MCF 10A (cell line): ENCODE measurements at regions not wholly inside any gene's neighbourhood (a gene's known extent, or its start where the extent isn't known, plus 50 kb on each side); places are given as distances from the start of the nearest gene placed in this dataset.
"Not testable (repeated sequence)": the region's sequence is repeated elsewhere in the genome, so short reads cannot be mapped to it uniquely, and the experiment has no call there.

Experiments
- BruUV-seq: library from RNA; stranded (reverse); fragments of 400-500 nt; replicated peaks from 2 replicates; lab custom pipeline; 2021; lab: Mats Ljungman, UMichigan
- CTCF ChIA-PET: fragments of 300-600 bp; sonication (Branson Sonifier 250); formaldehyde crosslinking; extraction: SDS; loops from one replicate; lab custom pipeline; 2021; ENCODE audit warnings: antibody characterized with exemption, inconsistent platforms; lab: Yijun Ruan, JAX
- POLR2A ChIA-PET: fragments of 300-600, 350-650 bp; sonication (Branson Sonifier 250); formaldehyde crosslinking; extraction: SDS; loops from one replicate; lab custom pipeline; 2020; ENCODE audit warnings: antibody characterized with exemption, inconsistent platforms; lab: Yijun Ruan, JAX
- DNase-seq: peaks from one replicate; pipeline ENCODE4 v3.0.0-alpha.2; 2018; ENCODE audit not compliant: unreplicated experiment
- H3K27ac Mint-ChIP-seq: one replicate; pipeline ENCODE4 v1.8.0; 2022; ENCODE audit warnings: mild to moderate bottlenecking, low read depth, mixed read lengths; ENCODE audit not compliant: unreplicated experiment
- H3K27me3 Mint-ChIP-seq: one replicate; pipeline ENCODE4 v1.8.0; 2022; ENCODE audit warnings: mixed read lengths; ENCODE audit not compliant: insufficient read depth, unreplicated experiment
- H3K36me3 Mint-ChIP-seq: one replicate; pipeline ENCODE4 v1.8.0; 2022; ENCODE audit warnings: mild to moderate bottlenecking, moderate library complexity, mixed read lengths; ENCODE audit not compliant: insufficient read depth, unreplicated experiment
- H3K4me1 Mint-ChIP-seq: one replicate; pipeline ENCODE4 v1.8.0; 2022; ENCODE audit warnings: mixed read lengths; ENCODE audit not compliant: insufficient read depth, unreplicated experiment
- H3K4me3 Mint-ChIP-seq: one replicate; pipeline ENCODE4 v1.8.0; 2022; ENCODE audit warnings: mild to moderate bottlenecking, moderate library complexity, mixed read lengths; ENCODE audit not compliant: unreplicated experiment
- H3K9me3 Mint-ChIP-seq: one replicate; pipeline ENCODE4 v1.8.0; 2022; ENCODE audit warnings: mixed read lengths; ENCODE audit not compliant: unreplicated experiment
- intact Hi-C: fragments of 100-400 bp; cut with micrococcal nuclease; formaldehyde crosslinking; loops from 2 replicates; pipeline ENCODE4 v1.14.1; 2022
- TF ChIP-seq, protein P1 (sequence below): fragments of 200-600 bp; IDR thresholded peaks from one replicate; pipeline ENCODE4 v1.8.0; 2022; ENCODE audit warnings: antibody characterized with exemption, mild to moderate bottlenecking; ENCODE audit not compliant: unreplicated experiment

DNA sequence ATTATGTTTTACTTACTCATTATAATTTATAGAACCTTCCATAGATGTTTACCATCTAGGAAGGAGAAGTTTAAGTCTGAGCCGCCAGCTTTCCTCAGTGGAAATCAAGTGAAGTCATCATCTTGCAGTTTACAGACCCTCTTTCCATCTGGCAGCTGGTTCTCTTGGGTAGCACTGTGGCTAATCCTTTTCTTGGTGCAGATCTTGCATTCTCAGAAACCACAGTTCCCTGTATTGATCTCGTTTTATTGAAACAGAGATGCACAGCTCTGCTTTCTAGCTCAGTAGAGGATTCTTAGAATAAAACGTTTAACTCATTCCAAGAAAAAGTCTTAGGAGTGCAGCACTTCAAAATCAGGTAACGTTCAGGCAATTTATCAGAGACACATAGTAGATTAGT is 1154.7 kb downstream of the FOXD4L5 start:
- H3K9me3 Mint-ChIP-seq, H3K27ac Mint-ChIP-seq, H3K4me3 Mint-ChIP-seq, H3K27me3 Mint-ChIP-seq, BruUV-seq, DNase-seq, CTCF ChIA-PET, H3K36me3 Mint-ChIP-seq, POLR2A ChIA-PET, H3K4me1 Mint-ChIP-seq, intact Hi-C loops: not testable (repeated sequence)

DNA sequence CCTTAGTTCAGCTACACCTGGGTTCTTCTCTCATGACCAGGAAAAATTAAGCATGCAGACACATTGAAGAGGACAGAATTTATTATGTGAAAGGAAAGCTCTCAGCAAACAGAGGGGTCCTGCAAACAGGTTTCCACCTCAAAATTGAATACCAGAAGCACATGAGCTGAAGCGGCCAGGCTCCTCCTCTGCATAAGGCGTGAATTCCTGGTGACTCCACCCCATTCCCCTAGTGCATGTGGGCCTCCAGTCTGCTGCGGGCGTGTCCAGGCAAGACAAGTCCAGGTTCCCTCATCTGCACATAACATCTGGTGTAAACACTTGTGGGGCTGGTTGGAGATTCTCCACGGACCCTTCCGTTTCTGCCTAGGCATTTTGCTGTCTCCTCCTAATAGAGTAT is 1156.4 kb downstream of the FOXD4L5 start:
- no TSS peak for BruUV-seq
- H3K36me3 Mint-ChIP-seq, result peaks cover under 1% of the 10 kb centered on the region
- TF ChIP-seq, protein P1, sequence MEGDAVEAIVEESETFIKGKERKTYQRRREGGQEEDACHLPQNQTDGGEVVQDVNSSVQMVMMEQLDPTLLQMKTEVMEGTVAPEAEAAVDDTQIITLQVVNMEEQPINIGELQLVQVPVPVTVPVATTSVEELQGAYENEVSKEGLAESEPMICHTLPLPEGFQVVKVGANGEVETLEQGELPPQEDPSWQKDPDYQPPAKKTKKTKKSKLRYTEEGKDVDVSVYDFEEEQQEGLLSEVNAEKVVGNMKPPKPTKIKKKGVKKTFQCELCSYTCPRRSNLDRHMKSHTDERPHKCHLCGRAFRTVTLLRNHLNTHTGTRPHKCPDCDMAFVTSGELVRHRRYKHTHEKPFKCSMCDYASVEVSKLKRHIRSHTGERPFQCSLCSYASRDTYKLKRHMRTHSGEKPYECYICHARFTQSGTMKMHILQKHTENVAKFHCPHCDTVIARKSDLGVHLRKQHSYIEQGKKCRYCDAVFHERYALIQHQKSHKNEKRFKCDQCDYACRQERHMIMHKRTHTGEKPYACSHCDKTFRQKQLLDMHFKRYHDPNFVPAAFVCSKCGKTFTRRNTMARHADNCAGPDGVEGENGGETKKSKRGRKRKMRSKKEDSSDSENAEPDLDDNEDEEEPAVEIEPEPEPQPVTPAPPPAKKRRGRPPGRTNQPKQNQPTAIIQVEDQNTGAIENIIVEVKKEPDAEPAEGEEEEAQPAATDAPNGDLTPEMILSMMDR, result no peak

DNA sequence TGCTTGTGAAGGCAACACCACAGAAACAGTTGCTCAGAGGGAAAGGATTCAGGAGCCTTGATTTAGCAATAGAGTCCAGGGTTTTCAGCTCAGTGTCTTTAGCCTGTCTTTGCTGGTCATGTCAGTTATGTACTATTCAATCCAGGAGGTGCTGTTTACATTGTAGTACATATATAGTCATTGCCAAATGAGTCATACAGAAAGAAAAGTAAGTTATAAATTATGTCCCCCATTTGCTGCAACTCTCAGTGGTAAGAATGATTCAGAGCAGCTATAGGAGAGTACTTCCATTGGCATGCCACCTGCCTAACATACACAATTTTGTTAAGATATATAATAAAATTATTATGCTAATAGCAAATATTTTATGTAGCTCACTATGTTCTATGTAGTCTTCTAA is 1163.4 kb downstream of the FOXD4L5 start:
- CTCF ChIA-PET, intact Hi-C loops, H3K27me3 Mint-ChIP-seq, H3K4me3 Mint-ChIP-seq, H3K27ac Mint-ChIP-seq, H3K4me1 Mint-ChIP-seq, BruUV-seq, H3K36me3 Mint-ChIP-seq, POLR2A ChIA-PET, DNase-seq: not testable (repeated sequence)
- peaks cover 18% of the 10 kb centered on the region for H3K9me3 Mint-ChIP-seq

More for the DNA sequence above, 1156.4 kb downstream of the FOXD4L5 start:
- Mint-ChIP-seq H3K27ac (no peak overlapping the region), H3K4me1 (no peaks in the 10 kb centered on the region), H3K27me3 (no peaks in the 10 kb centered on the region), H3K4me3 (no peak overlapping the region), H3K9me3 (peaks cover 6% of the 10 kb centered on the region)
- POLR2A ChIA-PET, result no interaction called here
- DNase-seq, result no peak
- CTCF ChIA-PET, result no interaction called here
- intact Hi-C loops, result no loop called here

DNA sequence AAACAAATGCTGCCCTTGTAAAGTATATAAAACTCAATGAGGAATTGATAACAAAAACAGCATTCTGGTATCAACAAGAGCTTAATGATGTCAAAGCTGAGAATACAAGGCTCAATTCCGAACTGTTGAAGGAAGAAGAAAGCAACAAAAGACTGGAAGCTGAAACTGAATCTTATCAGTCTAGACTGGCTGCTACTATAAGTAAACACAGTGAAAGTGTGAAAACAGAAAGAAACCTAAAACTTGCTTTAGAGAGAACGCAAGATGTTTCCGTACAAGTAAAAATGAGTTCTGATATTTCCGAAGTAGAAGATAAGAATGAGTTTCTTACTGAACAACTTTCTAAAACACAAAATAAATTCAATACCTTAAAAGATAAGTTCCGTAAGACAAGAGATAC is 1167.7 kb downstream of the FOXD4L5 start:
- intact Hi-C loops, H3K27me3 Mint-ChIP-seq, H3K9me3 Mint-ChIP-seq, H3K27ac Mint-ChIP-seq, BruUV-seq, CTCF ChIA-PET, H3K36me3 Mint-ChIP-seq, POLR2A ChIA-PET, H3K4me3 Mint-ChIP-seq, H3K4me1 Mint-ChIP-seq, DNase-seq: not testable (repeated sequence)

DNA sequence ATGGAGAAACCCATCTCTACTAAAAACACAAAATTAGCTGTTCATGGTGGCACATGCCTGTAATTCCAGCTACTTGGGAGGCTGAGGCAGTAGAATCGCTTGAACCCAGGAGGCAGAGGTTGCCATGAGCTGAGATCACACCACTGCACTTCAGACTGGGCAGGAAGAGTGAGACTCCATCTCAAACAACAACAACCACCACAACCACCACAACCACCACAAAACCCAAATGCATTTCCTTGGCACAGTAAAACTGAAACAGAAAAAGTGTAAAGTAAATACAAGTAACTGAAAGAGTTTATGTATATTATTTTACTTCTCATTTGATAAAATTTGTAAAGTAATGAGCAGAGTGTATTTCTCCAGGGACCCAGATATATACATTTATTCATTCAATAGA is 1177.1 kb downstream of the FOXD4L5 start:
- BruUV-seq, H3K27ac Mint-ChIP-seq, H3K27me3 Mint-ChIP-seq, H3K36me3 Mint-ChIP-seq, H3K4me1 Mint-ChIP-seq, H3K4me3 Mint-ChIP-seq, POLR2A ChIA-PET, intact Hi-C loops, CTCF ChIA-PET, DNase-seq: not testable (repeated sequence)
- peaks cover 15% of the 10 kb centered on the region for H3K9me3 Mint-ChIP-seq

DNA sequence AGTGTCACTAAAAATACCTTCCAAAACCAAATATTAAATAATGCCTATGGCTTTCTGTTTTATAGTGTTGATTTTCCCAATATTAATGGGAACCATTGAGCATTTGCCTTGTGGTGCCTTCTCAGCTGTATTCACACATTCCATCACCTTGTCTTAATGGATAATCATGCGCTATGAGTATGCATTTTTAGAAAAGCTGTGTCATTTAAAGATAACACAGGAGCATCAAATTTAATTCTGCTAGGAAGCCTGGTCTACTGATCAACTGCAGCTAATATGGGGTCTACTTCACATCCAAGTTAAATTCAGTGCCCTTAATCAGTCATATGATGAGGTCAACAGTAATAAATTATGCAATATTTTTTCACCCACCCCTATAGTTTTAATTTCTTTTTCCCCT is 1177.8 kb downstream of the FOXD4L5 start:
- H3K27ac Mint-ChIP-seq, H3K27me3 Mint-ChIP-seq, H3K4me3 Mint-ChIP-seq, CTCF ChIA-PET, BruUV-seq, H3K4me1 Mint-ChIP-seq, DNase-seq, H3K36me3 Mint-ChIP-seq, intact Hi-C loops, POLR2A ChIA-PET: not testable (repeated sequence)
- H3K9me3 Mint-ChIP-seq, result peaks cover 21% of the 10 kb centered on the region

DNA sequence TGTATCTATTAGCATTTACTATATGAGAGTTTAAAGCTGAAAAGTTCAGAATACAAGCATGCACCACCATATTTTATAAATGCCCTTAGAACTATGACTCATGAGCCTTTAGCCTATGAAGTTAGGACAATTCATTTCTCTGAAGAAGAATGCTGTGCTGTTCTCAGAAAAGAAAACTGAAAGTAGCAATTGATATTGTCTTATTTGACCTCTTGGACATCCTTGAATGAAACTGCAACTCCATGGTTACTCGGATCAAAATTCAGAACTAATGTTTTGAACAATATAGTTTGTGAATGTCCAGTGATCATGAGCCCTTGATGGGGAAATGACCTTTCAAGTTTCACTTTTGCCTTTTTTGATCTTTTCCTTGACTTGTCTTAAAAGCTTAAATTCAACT is 1179.8 kb downstream of the FOXD4L5 start:
- DNase-seq, CTCF ChIA-PET, intact Hi-C loops, H3K4me1 Mint-ChIP-seq, H3K27me3 Mint-ChIP-seq, H3K36me3 Mint-ChIP-seq, POLR2A ChIA-PET, BruUV-seq, H3K27ac Mint-ChIP-seq, H3K4me3 Mint-ChIP-seq: not testable (repeated sequence)
- H3K9me3 Mint-ChIP-seq, result peaks cover 24% of the 10 kb centered on the region

DNA sequence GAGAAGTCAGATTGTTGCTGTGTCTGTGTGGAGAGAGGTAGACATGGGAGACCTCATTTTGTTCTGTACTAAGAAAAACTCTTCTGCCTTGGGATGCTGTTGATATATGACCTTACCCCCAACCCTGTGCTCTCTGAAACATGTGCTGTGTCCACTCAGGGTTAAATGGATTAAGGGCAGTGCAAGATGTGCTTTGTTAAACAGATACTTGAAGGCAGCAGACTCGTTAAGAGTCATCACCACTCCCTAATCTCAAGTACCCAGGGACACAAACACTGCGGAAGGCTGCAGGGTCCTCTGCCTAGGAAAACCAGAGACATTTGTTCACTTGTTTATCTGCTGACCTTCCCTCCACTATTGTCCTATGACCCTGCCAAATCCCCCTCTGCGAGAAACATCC is 1183.5 kb downstream of the FOXD4L5 start:
- H3K9me3 Mint-ChIP-seq, result peaks cover 24% of the 10 kb centered on the region
- H3K4me1 Mint-ChIP-seq, DNase-seq, H3K27me3 Mint-ChIP-seq, intact Hi-C loops, BruUV-seq, CTCF ChIA-PET, H3K36me3 Mint-ChIP-seq, POLR2A ChIA-PET, H3K4me3 Mint-ChIP-seq, H3K27ac Mint-ChIP-seq: not testable (repeated sequence)

DNA sequence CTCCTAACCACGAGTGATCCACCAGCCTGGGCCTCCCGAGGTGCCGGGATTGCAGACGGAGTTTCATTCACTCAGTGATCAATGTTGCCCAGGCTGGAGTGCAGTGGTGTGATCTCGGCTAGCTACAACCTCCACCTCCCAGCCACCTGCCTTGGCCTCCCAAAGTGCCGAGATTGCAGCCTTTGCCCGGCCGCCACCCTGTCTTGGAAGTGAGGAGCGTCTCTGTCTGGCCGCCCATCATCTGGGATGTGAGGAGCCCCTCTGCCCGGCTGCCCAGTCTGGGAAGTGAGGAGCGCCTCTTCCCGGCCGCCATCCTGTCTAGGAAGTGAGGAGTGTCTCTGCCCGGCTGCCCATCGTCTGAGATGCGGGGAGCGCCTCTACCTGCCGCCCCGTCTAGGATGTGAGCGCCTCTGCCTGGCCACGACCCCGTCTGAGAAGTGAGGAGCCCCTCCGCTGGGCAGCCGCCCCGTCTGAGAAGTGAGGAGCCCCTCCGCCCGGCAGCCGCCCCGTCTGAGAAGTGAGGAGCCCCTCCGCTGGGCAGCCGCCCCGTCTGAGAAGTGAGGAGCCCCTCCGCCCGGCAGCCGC is 1184.3 kb downstream of the FOXD4L5 start:
- H3K27ac Mint-ChIP-seq, H3K4me3 Mint-ChIP-seq, intact Hi-C loops, DNase-seq, H3K36me3 Mint-ChIP-seq, BruUV-seq, POLR2A ChIA-PET, H3K4me1 Mint-ChIP-seq, H3K27me3 Mint-ChIP-seq: not testable (repeated sequence)
- CTCF ChIA-PET, result interaction anchor here (0.6 kb wide), 1 partner anchor 8 kb away, joined by 4 read pairs; no protein-coding TSS in a partner anchor
- peaks cover 22% of the 10 kb centered on the region for H3K9me3 Mint-ChIP-seq
